ENCODE measurements at regions not wholly inside any gene's neighbourhood (a gene's known extent, or its start where the extent isn't known, plus 50 kb on each side); places are given as distances from the start of the nearest gene placed in this dataset.

GRCh38 chr5:34545164-34545563 lies 111.0 kb upstream of the RAI14 start:
- Histone ChIP-seq H3K27ac (no peak overlapping the region), H3K9me3 (peaks cover 8% of the 10 kb centered on the region), H3K4me1 (no peaks in the 10 kb centered on the region), H3K36me3 (no peaks in the 10 kb centered on the region), H3K27me3 (peaks cover 3% of the 10 kb centered on the region), H3K4me3 (no peak overlapping the region)
- TF ChIP-seq POLR2AphosphoS5 (IDR thresholded peaks at IDR 0.05) (no peak), CTCF (IDR thresholded peaks at IDR 0.05) (no peak), POLR2A (IDR thresholded peaks at IDR 0.05) (no peak)
- WGBS: 49% methylated on average over 3 of the region's 3 CpGs
- no peak for DNase-seq (ENCODE audit: low spot score in 2 of 2)

GRCh38 chr5:34545626-34546025 lies 110.5 kb upstream of the RAI14 start:
- H3K4me1 ChIP-seq: no peaks in the 10 kb centered on the region
- H3K27ac ChIP-seq: no peak overlapping the region
- no peak for DNase-seq (ENCODE audit: low spot score in 2 of 2)
- no peaks in the 10 kb centered on the region for H3K36me3 ChIP-seq
- TF ChIP-seq POLR2A (IDR thresholded peaks at IDR 0.05) (no peak), CTCF (IDR thresholded peaks at IDR 0.05) (no peak), POLR2AphosphoS5 (IDR thresholded peaks at IDR 0.05) (no peak), EP300 (IDR thresholded peaks at IDR 0.05) (no peak)
- peaks cover 3% of the 10 kb centered on the region for H3K27me3 ChIP-seq
- WGBS: 51% methylated on average over 2 of the region's 2 CpGs
- no peak overlapping the region for H3K4me3 ChIP-seq
- H3K9me3 ChIP-seq: peaks cover 8% of the 10 kb centered on the region

GRCh38 chr5:34547300-34548085 lies 108.6 kb upstream of the RAI14 start:
- 94% methylated on average over 2 of the region's 2 CpGs for WGBS

GRCh38 chr5:34548086-34548403 lies 108.1 kb upstream of the RAI14 start:
- H3K27ac ChIP-seq: no peak overlapping the region
- peaks cover 8% of the 10 kb centered on the region for H3K9me3 ChIP-seq
- H3K4me3 ChIP-seq: no peak overlapping the region
- no peak for TF ChIP-seq POLR2A (IDR thresholded peaks at IDR 0.05)
- 94% methylated on average over 1 of the region's 1 CpG for WGBS
- H3K36me3 ChIP-seq: no peaks in the 10 kb centered on the region
- H3K4me1 ChIP-seq: peaks cover 13% of the 10 kb centered on the region
- no peak for DNase-seq (ENCODE audit: low spot score in 2 of 2)
- no peaks in the 10 kb centered on the region for H3K27me3 ChIP-seq

More at GRCh38 chr5:34547300-34548085, 108.6 kb upstream of the RAI14 start:
- H3K27me3 ChIP-seq: no peaks in the 10 kb centered on the region
- H3K9me3 ChIP-seq: peaks cover 8% of the 10 kb centered on the region
- H3K4me3 ChIP-seq: no peak overlapping the region
- H3K27ac ChIP-seq: no peak overlapping the region
- H3K36me3 ChIP-seq: no peaks in the 10 kb centered on the region
- TF ChIP-seq EP300 (IDR thresholded peaks at IDR 0.05) (no peak), CTCF (IDR thresholded peaks at IDR 0.05) (no peak), POLR2AphosphoS5 (IDR thresholded peaks at IDR 0.05) (no peak), POLR2A (IDR thresholded peaks at IDR 0.05) (no peak)
- DNase-seq (ENCODE audit: low spot score in 2 of 2): no peak
- peaks cover 10% of the 10 kb centered on the region for H3K4me1 ChIP-seq

- H3K27me3 ChIP-seq: no peaks in the 10 kb centered on the region
- peaks cover 13% of the 10 kb centered on the region for H3K4me1 ChIP-seq
- H3K36me3 ChIP-seq: no peaks in the 10 kb centered on the region
- H3K27ac ChIP-seq: no peak overlapping the region
- WGBS: 64% methylated on average over 2 of the region's 2 CpGs
- H3K4me3 ChIP-seq: no peak overlapping the region
- DNase-seq (ENCODE audit: low spot score in 2 of 2): no peak
- peaks cover 3% of the 10 kb centered on the region for H3K9me3 ChIP-seq
- TF ChIP-seq EP300 (IDR thresholded peaks at IDR 0.05) (no peak), CTCF (IDR thresholded peaks at IDR 0.05) (no peak), POLR2AphosphoS5 (IDR thresholded peaks at IDR 0.05) (no peak), POLR2A (IDR thresholded peaks at IDR 0.05) (no peak)
These were observed 105.9 kb upstream of the RAI14 start for GRCh38 chr5:34550247-34550646.

GRCh38 chr5:34550964-34551363 lies 105.2 kb upstream of the RAI14 start:
- TF ChIP-seq CTCF (IDR thresholded peaks at IDR 0.05) (no peak), EP300 (IDR thresholded peaks at IDR 0.05) (no peak), POLR2AphosphoS5 (IDR thresholded peaks at IDR 0.05) (no peak), POLR2A (IDR thresholded peaks at IDR 0.05) (no peak)
- DNase-seq (ENCODE audit: low spot score in 2 of 2): no peak
- no peaks in the 10 kb centered on the region for H3K9me3 ChIP-seq
- WGBS: 51% methylated on average over 3 of the region's 3 CpGs
- H3K27ac ChIP-seq: no peak overlapping the region
- H3K4me3 ChIP-seq: no peak overlapping the region
- peaks cover 13% of the 10 kb centered on the region for H3K4me1 ChIP-seq
- H3K36me3 ChIP-seq: no peaks in the 10 kb centered on the region
- no peaks in the 10 kb centered on the region for H3K27me3 ChIP-seq

Data from suprapubic skin (tissue), 4 donors.